GM18499 (cell line): ENCODE measurements at regions not wholly inside any gene's neighbourhood (a gene's known extent, or its start where the extent isn't known, plus 50 kb on each side); places are given as distances from the start of the nearest gene placed in this dataset.
"Not testable (repeated sequence)": the region's sequence is repeated elsewhere in the genome, so short reads cannot be mapped to it uniquely, and the experiment has no call there.

Experiments used
- ATAC-seq: cut with Tn5 transposase; IDR thresholded peaks from one replicate; pipeline ENCODE4 v1.9.1; 2021; ENCODE audit warnings: moderate number of reproducible peaks; ENCODE audit not compliant: insufficient read depth, unreplicated experiment

DNA sequence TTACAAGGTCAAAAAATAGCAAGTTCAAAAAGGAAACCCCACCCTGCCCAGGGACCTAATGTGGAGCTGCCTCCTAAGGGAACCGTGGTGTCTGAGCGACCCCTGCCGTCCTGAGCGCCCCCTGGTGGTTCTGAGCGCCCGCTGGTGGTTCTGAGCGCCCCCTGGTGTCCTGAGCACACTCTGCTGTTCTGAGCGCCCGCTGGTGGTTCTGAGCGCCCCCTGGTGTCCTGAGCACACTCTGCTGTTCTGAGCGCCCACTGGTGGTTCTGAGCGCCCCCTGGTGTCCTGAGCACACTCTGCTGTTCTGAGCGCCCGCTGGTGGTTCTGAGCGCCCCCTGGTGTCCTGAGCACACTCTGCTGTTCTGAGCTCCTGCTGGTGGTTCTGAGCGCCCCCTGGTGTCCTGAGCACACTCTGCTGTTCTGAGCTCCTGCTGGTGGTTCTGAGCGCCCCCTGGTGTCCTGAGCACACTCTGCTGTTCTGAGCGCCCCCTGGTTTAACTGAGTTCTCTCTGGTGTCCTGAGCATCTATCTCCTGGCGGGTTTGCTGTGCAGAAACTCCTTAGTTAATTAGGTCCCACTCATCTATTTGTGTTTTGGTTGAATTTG lies 1137.5 kb downstream of the TMEM121 start:
- not testable (repeated sequence) for ATAC-seq

DNA sequence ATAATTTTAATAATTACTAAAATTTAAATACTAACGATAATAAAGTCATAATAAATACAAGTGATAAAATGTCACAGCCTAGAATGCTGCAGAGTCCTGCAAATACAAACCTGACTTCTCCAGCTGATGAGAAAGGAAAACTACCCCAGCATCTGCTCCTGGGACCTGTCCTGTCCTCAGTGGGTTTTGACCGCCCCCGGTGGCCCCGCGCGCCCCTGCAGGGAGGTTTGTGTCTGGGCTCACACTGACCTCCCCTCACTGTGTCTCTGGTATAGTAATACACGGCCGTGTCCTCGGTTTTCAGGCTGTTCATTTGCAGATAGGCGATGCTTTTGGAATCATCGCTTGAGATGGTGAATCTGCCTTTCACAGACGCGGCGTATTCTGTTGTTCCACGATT lies 1139.4 kb downstream of the TMEM121 start:
- ATAC-seq, result no peak

DNA sequence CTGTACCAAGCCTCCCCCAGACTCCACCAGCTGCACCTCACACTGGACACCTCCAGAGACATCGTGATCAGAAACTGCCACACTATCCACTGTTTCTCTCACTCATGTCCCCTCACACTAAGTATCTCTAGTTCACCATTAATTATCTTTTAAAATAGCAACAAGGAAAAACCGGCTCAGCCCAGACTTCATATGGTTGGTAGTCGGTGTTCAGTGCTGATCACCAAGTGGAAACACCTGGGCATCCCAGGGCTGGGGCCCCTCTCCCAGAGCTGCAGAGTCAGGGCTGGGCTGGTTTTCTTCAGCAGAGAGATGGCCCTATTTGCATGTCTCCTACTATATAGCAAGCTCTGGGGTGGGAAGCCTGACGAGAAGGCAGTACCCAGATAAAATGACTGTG lies 1140.0 kb downstream of the TMEM121 start:
- ATAC-seq, result no peak

DNA sequence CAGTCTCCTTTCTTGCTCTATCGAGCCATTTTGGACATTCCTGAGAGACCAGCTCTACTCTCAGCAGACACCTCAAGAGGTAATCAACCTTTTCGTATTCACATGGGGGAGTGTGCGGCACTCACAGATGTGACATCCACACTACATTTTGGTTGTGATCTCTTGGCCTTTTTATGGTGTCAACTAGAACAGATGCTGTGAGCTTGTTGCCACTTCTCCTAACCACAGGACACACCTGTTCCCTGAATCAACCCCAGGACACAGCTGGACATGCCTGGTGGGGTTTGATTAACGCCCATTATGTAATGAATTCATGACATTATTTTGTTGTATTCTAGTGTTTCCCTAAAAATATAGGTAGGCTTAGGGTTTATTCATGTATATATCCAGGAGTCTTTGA lies 1143.6 kb downstream of the TMEM121 start:
- ATAC-seq, result no peak

DNA sequence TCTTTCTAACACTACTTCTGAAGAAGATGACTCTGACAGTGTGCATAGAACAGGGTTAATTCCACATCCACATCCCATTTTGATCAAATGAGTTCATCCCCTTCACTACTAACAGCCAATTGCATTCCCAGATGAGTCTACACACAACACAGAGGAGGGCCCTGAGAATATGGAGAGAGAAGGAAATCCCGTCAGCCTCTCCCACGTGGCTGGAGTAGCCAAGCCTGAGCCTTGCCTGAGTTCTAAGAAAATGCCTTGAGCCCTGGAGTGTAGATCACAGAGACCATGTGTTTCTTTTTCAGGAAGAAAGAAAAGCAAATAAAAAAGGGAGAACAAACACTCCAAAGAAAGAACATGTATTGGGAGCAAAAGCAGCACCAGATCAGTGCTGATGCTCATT lies 1147.7 kb downstream of the TMEM121 start:
- ATAC-seq, result not testable (repeated sequence)

DNA sequence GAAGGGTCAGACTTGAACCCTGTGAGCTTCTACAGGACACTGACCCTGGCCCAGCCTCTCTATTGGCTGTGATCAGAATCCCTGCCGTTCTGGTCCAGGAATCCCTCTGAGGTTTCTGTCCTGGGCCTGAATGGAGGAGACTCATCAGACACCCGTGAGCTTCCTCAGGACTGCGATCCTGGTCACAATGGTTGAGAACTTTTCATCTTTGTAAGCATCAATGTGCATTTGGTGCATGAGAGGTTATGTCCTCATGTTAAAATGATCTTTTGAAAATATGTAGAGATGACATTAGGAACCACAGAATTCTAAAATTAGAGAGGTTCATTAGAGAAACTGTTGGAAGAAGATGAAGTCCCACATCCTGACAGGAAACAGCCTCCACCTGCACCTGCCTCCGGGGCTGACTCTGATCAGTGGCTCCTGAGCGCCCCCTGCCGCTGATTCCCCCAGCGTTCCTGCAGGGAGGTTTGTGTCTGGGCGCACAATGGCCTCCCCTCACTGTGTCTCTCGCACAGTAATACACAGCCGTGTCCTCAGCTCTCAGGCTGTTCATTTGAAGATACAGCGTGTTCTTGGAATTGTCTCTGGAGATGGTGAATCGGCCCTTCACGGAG lies 1148.2 kb downstream of the TMEM121 start:
- not testable (repeated sequence) for ATAC-seq

DNA sequence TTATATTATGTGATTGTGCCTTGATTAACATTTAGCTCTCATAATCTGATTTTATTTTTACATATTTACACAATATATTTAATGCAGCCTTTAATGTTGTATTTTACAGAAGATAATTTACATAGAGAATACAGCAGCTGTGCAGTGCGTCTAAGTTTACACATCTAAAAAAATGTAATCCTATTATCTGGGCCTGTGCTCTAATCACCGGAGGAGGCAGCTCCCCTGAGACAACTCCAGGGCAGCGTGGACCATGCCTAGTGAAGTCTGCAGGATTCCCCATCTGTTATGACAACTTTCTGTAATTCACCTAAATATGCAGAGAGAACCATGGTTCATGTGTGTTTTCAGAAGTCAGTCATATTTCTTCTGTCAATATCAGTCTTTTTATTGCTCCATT lies 1149.3 kb downstream of the TMEM121 start:
- ATAC-seq, result not testable (repeated sequence)

DNA sequence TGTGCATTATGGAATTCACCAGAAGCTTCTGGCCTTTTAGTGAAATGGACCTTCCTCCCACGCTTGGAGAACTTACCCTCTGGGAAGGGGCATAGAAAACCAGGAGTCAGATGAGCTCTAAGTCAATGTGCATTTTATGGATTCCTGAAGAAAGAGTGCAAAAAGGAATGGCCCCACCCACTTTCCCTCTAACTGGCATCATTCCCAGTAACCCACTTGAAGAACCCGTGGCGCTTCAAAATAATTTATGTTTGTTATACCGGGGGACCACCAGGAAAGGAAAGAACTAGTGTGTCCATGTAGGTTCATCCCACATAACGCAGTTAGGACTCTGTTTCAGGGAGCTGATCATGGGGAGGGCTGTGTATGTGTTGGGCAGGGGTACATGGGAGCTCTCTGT lies 1153.4 kb downstream of the TMEM121 start:
- ATAC-seq, result no peak

DNA sequence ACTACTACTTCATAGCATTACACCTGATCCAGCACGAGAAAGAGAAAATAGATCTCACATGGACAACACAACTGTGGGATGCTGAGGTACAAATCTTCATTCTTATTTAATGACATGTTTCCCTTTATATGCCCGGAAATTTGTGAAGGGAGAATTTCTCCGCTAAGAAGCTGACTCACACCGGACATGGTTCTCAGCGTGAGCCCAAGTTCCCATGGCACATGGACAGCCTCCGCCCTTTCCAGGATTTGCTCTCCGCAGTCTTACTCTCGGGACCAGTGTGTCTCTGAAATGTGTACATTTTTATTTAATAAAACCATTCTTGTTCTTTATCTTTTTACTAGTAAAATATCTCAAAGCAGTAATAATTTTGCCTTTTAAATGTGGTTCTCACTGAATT lies 1154.8 kb downstream of the TMEM121 start:
- ATAC-seq, result no peak

DNA sequence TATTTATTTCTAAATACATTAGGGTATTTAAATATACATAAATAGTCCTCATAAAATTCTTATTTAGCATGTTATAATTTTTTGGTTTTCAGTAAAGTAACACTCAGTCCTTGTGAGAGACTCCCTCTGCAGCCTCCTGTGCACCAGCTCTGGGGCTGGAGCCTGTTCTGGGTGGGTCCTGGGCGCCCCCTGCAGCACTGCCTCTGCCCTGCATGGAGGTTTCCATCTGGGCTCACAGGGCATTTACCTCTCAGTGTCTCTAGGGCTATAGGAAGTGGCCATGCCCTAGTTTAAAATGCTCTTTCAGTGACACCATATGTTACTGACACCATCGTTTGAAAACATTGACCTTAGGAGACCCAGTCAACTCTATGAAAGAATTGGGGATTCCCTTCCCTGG lies 1155.2 kb downstream of the TMEM121 start:
- no peak for ATAC-seq

DNA sequence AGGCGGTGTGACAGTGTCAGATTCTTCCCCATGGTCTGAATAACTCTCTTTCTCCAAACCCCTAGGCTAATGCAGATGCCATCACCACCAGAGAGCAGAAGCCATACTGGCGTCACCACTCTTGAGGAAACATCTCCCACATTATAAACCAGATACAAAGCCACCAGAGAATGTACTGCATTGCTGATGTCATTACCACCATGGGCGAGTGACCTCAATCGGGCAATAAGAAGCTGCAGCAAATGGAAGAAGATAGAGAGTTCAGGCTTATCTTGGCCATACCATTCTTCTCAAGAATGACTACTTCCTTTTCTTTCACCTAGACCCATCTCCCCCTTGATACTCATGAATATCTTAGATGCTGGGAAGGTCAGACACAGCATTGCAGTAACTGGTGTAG lies 1157.2 kb downstream of the TMEM121 start:
- ATAC-seq, result no peak

DNA sequence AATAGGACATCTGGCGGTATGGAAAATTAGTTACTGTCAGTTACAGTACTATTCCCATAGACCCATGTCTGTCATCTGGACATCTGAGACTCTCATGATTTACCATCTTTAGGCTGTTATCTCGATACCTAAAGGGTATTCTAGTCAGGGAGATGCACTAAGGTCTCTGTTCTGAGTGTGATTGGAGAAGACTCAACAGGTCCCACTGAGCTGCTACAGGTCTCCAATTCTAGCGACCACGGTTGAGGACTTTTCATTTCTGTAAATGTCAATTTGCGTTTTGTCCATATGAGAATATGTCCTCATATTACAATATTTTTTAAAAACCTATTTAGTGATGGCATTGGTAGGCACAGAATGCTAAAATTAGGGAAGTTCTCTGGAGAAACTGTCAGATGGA lies 1160.2 kb downstream of the TMEM121 start:
- ATAC-seq, result no peak

DNA sequence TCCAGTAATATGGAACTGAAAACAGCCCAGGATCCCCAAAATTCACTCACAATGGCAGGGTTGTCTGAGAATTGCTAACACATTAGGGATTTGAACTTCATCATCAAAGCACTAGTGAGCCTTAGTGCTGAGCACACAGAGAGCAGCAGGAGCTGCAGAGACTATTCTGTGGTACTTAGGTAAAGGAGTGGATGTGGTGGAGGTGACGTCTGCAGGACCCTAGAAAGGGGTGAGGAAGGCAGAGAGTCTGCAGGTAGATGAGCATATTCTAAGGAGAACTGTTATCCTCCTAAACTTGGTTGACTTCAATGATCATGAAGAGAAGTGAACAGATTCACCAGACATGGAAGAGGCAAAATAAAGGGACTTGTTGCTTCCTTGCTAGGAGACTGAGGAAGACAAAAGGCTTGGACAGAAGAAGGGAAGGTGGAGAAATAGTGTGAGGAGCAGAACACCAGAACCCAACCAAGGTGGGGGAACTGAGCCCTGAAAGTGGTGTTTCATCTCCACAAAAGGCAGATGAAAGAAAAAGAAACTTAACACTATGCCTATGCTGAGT lies 1164.0 kb downstream of the TMEM121 start:
- ATAC-seq, result no peak

DNA sequence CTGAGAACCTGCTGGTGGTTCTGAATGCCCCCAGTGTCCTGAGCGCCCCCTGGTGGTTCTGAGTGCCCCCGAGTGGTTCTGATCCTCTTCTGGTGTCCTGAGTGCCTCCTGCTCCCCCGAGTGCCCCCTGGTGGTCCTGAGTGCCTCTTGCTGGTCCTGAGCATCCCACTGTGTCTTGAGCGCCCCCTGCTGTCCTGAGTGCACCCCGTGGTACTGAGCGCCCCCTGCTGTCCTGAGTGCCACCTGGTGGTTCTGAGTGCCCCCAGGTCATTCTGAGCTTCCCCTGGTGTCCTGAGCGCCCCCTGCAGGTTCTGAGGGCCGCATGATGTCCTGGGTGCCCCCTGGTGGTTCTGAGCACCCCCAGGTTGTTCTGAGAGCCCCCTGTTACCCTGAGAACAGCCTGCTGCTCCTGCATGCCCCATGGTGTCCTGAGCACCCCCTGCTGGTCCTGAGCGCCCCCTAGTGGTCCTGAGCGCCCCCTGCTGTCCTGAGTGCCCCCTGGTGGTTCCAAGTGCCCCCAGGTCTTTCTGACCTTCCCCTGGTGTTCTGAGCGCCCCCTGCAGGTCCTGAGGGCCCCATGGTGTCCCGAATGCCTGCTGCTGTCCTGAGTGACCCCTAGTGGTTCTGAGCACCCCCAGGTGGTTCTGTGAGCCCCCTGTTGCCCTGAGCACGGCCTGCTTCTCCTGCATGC lies 1165.4 kb downstream of the TMEM121 start:
- no peak for ATAC-seq

DNA sequence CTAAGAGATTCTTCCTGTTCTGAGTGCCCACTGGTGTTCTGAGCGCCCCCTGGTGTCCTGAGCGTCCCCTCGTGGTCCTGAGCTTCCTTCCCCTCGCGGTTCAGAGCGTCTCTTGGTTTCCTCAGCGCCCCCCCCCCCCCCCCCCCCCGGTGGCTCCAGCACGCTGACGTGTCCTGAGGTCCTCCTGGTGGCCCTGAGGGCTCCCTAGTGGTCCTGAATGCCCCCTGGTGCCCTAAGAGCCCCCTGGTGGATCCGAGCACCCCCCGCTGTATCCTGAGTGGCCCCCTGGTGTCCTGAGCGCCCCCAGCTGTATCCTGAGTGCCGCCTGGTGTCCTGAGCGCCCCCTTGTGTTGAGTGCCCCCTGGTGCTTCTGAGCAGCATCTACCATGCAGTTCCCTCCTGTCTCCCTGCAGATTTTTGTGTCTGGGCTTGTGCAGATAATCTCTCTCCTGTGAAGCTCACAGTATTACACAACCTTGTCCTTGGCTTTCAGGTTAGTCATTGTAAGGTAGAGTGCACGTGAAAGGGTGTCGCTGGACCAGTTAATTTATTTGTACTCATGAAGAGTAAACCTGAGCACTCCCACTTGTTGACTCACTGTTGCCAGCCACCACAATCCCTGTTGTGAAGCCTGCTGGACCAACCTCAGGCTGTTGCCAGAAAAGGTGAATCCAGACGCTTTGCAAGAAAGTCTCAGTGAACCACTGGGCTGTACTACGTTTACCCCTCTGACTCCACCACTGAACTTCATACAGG lies 1168.4 kb downstream of the TMEM121 start:
- no peak for ATAC-seq

DNA sequence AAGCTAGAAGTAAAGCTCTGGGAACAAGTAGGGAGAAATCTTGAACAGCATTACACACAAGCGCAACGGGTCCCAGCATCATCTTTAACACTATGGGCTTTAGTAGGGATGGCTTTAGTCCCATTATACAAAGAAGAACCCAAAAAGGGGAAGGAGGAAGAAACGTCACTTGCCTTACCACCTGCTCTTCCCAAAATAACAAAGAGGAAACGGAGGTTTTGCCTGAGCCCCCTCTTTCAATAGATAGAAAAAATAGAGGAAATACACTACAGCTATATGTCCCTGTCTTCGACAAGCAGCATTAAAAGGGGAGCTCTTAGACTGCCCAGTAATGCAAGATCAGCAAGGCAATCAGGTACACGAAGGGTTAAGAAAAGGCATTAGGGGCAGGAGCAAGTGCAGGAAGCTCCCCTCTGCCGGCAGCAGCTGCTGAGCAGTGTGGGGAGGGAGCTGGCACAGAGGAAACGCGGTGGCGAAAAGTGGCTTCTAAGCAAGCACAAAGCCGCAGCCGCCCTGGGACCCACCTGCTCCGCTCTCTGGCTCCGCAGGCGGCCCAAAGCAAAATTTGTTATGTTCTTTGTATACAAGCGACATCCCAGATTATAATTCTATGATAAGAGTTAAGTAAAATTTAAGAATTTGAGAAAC lies 1172.4 kb downstream of the TMEM121 start:
- ATAC-seq, result not testable (repeated sequence)

DNA sequence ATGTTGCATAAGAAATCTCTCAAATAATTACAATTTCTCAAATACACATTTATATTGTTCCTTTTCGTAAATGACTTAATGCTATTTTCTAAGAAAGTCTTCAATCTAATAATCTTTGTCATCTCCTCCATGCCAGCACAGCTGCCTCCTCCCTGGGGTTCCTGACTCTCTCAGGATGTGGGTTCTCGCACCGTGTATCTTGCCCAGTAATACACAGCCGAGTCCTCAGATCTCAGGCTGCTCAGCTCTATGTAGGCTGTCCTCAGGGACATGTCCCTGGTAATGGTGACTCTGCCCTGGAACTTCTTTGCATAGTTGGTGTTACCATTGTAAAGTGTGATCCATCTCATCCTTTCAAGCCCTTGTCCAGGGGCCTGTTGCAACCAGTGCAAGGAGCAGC lies 1177.3 kb downstream of the TMEM121 start:
- not testable (repeated sequence) for ATAC-seq

DNA sequence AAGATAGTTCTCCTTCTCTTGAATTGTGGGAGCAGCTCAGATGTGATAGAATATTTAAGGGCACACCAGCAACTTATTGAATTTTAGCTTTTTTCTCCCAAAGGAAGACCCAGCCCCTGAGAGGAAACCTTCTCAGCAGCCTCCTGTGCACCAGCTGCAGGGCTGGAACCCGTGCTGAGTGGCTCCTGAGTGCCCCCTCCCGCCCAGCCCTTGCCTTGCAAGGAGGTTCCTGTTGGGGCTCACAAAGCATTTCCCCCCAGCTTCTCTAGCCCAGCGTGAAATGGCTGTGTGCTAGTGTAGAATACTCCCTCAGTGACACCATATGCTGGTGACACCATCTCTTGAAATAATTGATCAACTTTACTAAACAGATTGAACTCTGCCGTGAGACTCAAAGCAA lies 1180.1 kb downstream of the TMEM121 start:
- ATAC-seq, result not testable (repeated sequence)

DNA sequence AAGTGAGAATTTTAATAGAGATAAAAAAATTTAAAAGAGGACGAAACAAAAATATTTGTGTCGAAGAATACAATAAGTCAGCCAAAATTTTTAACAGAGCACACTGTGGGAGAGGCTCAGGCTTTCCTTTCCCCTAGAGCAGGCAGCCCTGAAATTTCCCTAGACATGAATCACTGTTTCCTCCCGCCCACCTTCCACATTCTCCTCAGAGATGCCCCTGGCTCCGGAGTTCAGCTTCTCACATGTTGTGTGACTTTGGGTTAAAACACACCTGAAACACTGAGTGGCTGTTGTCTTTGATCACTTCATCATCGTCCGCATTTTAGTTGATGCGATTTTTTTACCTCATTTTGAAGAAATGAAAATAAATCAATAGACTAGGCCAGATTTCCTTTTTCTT lies 1183.8 kb downstream of the TMEM121 start:
- ATAC-seq, result not testable (repeated sequence)

DNA sequence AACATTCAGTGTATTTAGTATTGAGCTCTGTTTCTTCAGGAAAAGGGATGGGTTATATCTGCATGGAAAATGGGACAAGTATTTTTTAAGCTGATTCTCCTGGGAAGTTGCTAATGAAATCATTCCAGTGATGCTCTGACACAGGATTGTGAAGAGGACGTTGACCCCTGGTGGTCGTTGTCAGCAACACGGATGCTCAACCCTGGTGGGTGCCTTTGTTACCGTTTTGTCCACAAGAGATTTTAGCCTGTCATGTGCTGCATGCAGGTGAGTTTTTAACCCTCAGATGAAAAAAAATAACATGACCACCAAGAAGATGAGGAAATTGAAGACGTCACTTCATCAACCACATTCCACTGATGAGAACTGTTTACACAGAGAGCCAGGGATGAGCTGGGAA lies 1186.1 kb downstream of the TMEM121 start:
- ATAC-seq, result not testable (repeated sequence)
